ENCODE measurements at regions not wholly inside any gene's neighbourhood (a gene's known extent, or its start where the extent isn't known, plus 50 kb on each side); places are given as distances from the start of the nearest gene placed in this dataset.

DNA sequence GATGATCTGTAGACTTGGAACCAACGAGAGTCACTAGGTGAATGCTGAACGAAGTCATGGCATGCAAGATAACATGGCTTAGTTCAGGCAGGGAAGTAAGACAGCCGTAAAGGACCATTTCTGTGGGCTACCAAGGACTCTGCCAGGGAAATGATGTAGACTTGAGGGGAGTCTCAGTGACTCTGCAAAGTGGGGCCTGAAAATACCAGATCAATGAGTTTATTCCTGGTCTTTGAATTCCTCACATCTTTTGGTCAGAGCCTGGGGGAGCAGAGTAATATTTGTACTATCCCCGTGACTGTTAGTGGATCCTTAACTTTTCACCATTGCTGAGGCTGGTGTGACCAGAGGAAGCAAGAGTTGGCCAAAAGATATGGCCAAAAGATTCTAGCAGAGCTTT is 60.7 kb upstream of the INHBA start:
- TF ChIP-seq, protein P1, sequence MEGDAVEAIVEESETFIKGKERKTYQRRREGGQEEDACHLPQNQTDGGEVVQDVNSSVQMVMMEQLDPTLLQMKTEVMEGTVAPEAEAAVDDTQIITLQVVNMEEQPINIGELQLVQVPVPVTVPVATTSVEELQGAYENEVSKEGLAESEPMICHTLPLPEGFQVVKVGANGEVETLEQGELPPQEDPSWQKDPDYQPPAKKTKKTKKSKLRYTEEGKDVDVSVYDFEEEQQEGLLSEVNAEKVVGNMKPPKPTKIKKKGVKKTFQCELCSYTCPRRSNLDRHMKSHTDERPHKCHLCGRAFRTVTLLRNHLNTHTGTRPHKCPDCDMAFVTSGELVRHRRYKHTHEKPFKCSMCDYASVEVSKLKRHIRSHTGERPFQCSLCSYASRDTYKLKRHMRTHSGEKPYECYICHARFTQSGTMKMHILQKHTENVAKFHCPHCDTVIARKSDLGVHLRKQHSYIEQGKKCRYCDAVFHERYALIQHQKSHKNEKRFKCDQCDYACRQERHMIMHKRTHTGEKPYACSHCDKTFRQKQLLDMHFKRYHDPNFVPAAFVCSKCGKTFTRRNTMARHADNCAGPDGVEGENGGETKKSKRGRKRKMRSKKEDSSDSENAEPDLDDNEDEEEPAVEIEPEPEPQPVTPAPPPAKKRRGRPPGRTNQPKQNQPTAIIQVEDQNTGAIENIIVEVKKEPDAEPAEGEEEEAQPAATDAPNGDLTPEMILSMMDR (conservative IDR thresholded peaks at IDR 0.05), result no peak
- no peak overlapping the region for H3K9ac ChIP-seq (ENCODE audit: extremely low read depth, low read length, poor library complexity, severe bottlenecking)
- H3K9me3 Mint-ChIP-seq, result peaks cover 41% of the 10 kb centered on the region
- DNase-seq, result no peak
- H3K9me3 ChIP-seq (ENCODE audit: control insufficient read depth, low read length), result peaks cover 8% of the 10 kb centered on the region
- no peaks in the 10 kb centered on the region for H3K4me1 ChIP-seq (ENCODE audit: control insufficient read depth, insufficient read depth, low read length)
- 92 to 100% methylated on average over 4 of the region's 4 CpGs for WGBS, 2 experiments (ENCODE audit: insufficient coverage in 1 of 2, insufficient read length in 1 of 2)
- H3K27me3 ChIP-seq (ENCODE audit: control insufficient read depth, insufficient read depth, low read length, poor library complexity, severe bottlenecking), result no peaks in the 10 kb centered on the region
- H3K27me3 Mint-ChIP-seq (ENCODE audit: insufficient read depth), result no peaks in the 10 kb centered on the region
- no peak overlapping the region for H3K27ac Mint-ChIP-seq
- H3K36me3 Mint-ChIP-seq (ENCODE audit: low read depth), result no peaks in the 10 kb centered on the region
- no peak overlapping the region for H3K4me3 Mint-ChIP-seq
- H3K4me3 ChIP-seq (ENCODE audit: low read length), result no peak overlapping the region
- no peaks in the 10 kb centered on the region for H3K4me1 Mint-ChIP-seq
- no peak overlapping the region for H3K27ac ChIP-seq (ENCODE audit: low read depth, low read length)
- H3K36me3 ChIP-seq (ENCODE audit: control insufficient read depth, insufficient read depth, low read length), result no peaks in the 10 kb centered on the region

DNA sequence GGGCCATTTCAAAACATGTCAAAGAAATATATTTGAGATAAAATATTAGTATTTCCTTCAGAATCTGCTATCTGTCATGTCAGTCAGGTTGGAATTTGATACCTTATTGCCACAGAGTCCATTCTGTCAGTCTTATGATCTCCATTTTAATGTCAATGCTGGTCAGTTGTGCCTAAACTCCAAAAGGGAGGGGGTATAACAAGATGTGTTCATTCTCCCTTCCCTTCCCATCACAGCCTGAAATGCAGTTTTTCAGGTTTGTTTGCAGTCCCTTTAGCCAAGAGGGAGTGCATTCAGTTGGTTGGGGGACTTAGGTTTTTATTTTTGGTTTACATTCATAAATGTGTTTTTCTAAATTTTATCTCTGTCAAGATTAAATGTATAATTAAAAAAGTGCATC is 59.8 kb upstream of the INHBA start:
- Histone ChIP-seq H3K27ac (ENCODE audit: low read depth, low read length) (no peak overlapping the region), H3K4me3 (ENCODE audit: low read length) (no peak overlapping the region), H3K36me3 (ENCODE audit: control insufficient read depth, insufficient read depth, low read length) (no peaks in the 10 kb centered on the region), H3K9ac (ENCODE audit: extremely low read depth, low read length, poor library complexity, severe bottlenecking) (no peak overlapping the region), H3K9me3 (ENCODE audit: control insufficient read depth, low read length) (peaks cover 17% of the 10 kb centered on the region), H3K4me1 (ENCODE audit: control insufficient read depth, insufficient read depth, low read length) (no peaks in the 10 kb centered on the region), H3K27me3 (ENCODE audit: control insufficient read depth, insufficient read depth, low read length, poor library complexity, severe bottlenecking) (no peaks in the 10 kb centered on the region)
- TF ChIP-seq, protein P1 (conservative IDR thresholded peaks at IDR 0.05), result no peak
- no peak overlapping the region for H3K27ac Mint-ChIP-seq
- H3K4me1 Mint-ChIP-seq, result no peaks in the 10 kb centered on the region
- no peak overlapping the region for H3K4me3 Mint-ChIP-seq
- peaks cover 49% of the 10 kb centered on the region for H3K9me3 Mint-ChIP-seq
- no peaks in the 10 kb centered on the region for H3K27me3 Mint-ChIP-seq (ENCODE audit: insufficient read depth)
- no peaks in the 10 kb centered on the region for H3K36me3 Mint-ChIP-seq (ENCODE audit: low read depth)
- DNase-seq, result no peak

GRCh38 chr7:41760293-41760692 is 57.4 kb upstream of the INHBA start:
- DNase-seq, result no peak
- peaks cover 68% of the 10 kb centered on the region for H3K9me3 Mint-ChIP-seq
- WGBS, 2 experiments (ENCODE audit: insufficient coverage in 1 of 2, insufficient read length in 1 of 2), result 90 to 91% methylated on average over 1 of the region's 1 CpG

More at GRCh38 chr7:41760293-41760692, 57.4 kb upstream of the INHBA start:
- no peak overlapping the region for H3K27ac ChIP-seq (ENCODE audit: low read depth, low read length)
- TF ChIP-seq, protein P1 (conservative IDR thresholded peaks at IDR 0.05), result no peak
- peaks cover 41% of the 10 kb centered on the region for H3K9me3 ChIP-seq (ENCODE audit: control insufficient read depth, low read length)
- Mint-ChIP-seq H3K4me3 (no peak overlapping the region), H3K27ac (no peak overlapping the region), H3K4me1 (no peaks in the 10 kb centered on the region), H3K27me3 (ENCODE audit: insufficient read depth) (no peaks in the 10 kb centered on the region), H3K36me3 (ENCODE audit: low read depth) (no peaks in the 10 kb centered on the region)
- no peak overlapping the region for H3K4me3 ChIP-seq (ENCODE audit: low read length)
- H3K4me1 ChIP-seq (ENCODE audit: control insufficient read depth, insufficient read depth, low read length), result no peaks in the 10 kb centered on the region
- no peaks in the 10 kb centered on the region for H3K27me3 ChIP-seq (ENCODE audit: control insufficient read depth, insufficient read depth, low read length, poor library complexity, severe bottlenecking)
- H3K9ac ChIP-seq (ENCODE audit: extremely low read depth, low read length, poor library complexity, severe bottlenecking), result no peak overlapping the region
- no peaks in the 10 kb centered on the region for H3K36me3 ChIP-seq (ENCODE audit: control insufficient read depth, insufficient read depth, low read length)

Measured in endodermal cell (in vitro differentiated cells).